HG03066 (cell line): ENCODE measurements at regions not wholly inside any gene's neighbourhood (a gene's known extent, or its start where the extent isn't known, plus 50 kb on each side); places are given as distances from the start of the nearest gene placed in this dataset.
A peak's percentile ranks its signal among the peaks of the same experiment; 100 is the strongest.
"Not testable (repeated sequence)": the region's sequence is repeated elsewhere in the genome, so short reads cannot be mapped to it uniquely, and the experiment has no call there.

Experiments
- ATAC-seq: cut with Tn5 transposase; IDR thresholded peaks from one replicate; pipeline ENCODE4 v1.9.1; 2021; ENCODE audit warnings: low read depth; ENCODE audit not compliant: unreplicated experiment

- ATAC-seq: no peak
Observed at GRCh38 chr12:24386836-24387235, 437.4 kb upstream of the SOX5 start.

DNA sequence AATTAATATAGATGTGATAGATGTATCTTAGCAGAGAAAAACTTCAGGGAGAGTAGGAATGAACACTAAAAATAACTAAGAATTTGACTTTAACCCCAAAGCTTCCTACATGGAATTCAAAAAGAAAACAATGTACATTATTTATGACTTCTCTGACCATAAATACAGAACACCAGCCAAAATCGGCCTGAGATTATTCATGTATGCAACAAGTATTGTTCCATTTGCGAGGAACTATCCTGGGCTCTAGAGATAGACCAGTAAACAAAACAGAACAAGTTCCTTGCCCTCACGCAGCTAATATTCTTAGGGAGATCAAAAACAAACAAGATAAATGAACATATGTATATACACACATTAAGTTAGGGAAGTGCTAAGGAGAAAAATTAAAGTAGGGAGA lies 432.3 kb upstream of the SOX5 start:
- ATAC-seq: no peak

- ATAC-seq: no peak
Observed at GRCh38 chr12:24379861-24380521, 430.5 kb upstream of the SOX5 start.

GRCh38 chr12:24379433-24379832 lies 430.0 kb upstream of the SOX5 start:
- no peak for ATAC-seq

DNA sequence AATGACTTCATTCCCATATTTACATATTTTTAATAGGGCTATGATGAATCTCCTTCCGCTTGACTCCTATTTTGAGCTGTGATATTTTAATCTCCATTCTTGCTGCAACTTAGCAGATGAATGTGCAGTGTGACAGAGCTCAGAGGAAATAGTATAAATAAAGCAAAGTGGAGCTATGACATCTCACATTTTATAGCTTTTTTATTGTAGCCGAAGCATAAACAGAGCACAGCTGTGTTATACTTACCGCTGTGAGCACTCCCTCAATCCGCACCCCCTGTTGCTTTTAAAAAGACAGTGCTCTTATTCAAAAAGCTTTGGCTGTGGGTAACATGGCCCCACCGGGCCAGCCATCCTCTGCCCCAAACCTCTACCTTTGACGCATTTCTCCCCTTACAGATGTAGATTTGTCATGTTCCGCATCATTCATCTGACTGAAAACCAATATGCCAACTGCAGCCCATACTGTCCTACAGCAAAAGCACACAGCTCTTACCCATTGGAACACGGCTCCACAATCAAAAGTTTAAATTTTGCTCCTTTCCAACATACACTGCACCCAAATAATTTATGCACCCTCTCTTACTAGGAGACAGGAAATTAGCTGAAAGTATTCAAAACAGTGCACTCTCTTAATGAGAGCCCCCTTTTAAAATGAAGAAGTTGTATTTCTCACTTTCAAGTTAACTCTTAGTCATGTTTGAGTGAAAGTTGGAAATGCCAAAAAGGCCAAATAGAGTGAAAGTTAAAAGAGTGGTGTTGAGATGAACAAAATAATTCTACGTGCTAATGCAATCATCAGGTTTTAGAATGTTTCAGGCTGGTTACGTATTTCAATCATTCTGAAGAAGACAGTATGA lies 429.3 kb upstream of the SOX5 start:
- peak; percentile 85 for ATAC-seq

GRCh38 chr12:24374452-24374851 lies 425.0 kb upstream of the SOX5 start:
- no peak for ATAC-seq

- ATAC-seq: no peak
Observed at GRCh38 chr12:24373004-24373403, 423.5 kb upstream of the SOX5 start.

DNA sequence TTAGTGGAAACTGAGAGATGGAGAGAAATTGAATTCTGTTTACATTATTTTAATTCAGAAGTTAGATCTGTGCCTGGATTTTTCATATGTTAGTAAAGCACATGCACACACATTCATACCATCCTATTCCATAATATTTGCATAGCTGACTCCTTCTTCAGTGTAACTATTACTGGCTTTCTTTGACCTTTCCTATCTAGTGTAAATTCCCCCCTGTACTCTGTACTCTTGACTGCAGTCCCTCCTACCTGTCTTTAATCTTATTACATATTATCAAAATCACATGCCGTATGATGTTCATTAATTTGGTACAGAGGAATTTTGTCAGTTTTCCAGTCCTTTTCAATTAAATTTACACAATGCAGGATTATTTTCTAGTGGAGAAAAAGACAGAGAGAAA lies 417.0 kb upstream of the SOX5 start:
- ATAC-seq: no peak

- no peak for ATAC-seq
Observed at GRCh38 chr12:24364921-24365320, 415.5 kb upstream of the SOX5 start.

- no peak for ATAC-seq
Observed at GRCh38 chr12:24363177-24363754, 413.8 kb upstream of the SOX5 start.

- no peak for ATAC-seq
Observed at GRCh38 chr12:24361877-24362580, 412.6 kb upstream of the SOX5 start.

- ATAC-seq: peak; percentile 68
Observed at GRCh38 chr12:24360907-24361306, 411.4 kb upstream of the SOX5 start.

DNA sequence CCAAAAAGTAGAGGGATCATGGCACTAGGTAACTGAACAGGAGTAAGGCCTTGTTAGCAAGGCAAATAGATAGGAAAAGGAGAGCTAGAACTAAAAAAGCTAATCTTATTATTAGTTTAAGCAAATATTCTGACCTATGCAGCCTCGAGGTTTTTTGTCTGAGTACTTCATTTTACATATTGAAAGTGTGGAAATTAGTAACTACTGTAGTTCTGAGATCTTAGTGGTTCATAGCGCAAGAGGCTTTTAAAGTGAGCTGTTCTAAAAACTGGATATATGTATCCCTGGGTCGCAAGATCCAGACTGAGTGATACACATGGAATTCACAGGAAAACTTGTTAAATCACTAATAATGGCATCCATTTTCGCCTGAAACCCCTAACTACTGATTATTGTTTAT lies 411.0 kb upstream of the SOX5 start:
- peak; percentile 42 for ATAC-seq

DNA sequence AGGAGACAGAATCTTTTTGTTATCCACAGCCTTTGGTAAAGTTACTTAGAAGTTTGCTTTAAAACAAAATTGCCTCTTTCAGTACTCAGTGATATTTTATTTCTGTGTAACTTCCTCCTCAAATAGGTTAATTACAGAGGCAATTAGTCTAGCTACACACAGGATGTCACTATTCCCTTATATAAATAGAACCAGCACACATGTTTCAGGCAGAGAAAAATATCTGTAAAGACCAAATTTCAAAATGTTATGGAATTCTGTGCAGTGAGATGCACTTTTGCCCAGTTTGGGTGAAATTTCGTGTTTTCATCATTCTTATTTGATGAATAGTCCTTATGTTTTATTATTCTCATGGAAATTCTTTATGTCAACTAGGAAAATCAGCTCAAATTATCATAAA lies 410.6 kb upstream of the SOX5 start:
- no peak for ATAC-seq

DNA sequence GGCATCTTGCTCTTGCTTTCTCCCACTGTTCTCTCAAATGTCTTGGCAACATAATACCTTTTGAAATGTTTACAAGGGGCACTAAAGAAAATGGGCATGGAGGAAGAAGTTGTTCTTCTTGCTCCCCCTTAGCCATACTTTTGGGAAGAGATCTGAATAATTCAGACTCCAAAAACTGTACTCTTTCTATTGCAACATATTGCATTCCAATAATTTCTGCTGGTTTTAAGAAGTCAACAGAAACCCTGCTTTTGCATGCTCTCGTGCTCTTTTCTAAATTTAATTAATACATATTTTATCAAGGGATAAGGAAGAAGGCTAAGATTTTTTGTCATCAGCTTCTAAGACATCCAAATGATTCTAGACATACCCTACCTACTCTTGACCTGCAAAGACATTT lies 409.9 kb upstream of the SOX5 start:
- ATAC-seq: no peak

GRCh38 chr12:24356240-24356804 lies 406.9 kb upstream of the SOX5 start:
- ATAC-seq: peak; percentile 56

DNA sequence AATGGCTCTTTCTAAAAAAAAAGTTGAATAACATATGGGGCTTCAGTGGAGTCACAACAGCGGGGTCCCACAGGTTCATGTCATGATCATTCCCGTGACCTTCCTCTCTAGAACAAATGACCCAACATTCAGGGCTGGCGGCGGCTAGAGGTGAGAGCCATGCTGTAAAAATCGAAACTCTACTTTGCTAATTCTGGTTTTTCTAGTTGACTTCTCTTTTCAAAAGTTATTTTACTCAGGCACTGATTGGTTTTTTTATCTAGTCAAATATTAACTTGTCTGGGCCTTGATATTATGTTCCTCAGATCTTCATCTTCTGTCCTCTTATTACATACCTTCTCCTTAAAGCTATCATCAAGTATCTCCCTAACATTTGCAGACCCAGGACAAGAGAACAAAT lies 402.9 kb upstream of the SOX5 start:
- peak; percentile 43 for ATAC-seq

- no peak for ATAC-seq
Observed at GRCh38 chr12:24349051-24349799, 399.8 kb upstream of the SOX5 start.

DNA sequence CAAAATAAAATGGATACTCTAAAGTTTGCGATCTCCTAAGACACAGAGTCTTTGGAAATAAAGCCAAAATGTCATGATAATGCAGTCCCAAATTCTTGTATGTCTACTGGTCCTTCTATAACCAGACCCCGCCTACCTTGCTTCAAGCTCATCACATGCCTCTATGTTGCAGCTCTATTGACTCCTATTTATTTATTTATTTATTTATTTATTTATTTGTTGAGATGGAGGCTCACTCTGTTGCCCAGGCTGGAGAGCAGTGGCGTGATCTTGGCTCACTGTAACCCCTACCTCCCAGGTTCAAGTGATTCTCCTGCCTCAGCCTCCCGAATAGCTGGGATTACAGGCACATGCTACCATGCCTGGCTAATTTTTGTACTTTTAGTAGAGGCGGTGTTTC lies 398.7 kb upstream of the SOX5 start:
- ATAC-seq: not testable (repeated sequence)

- ATAC-seq: no peak
Observed at GRCh38 chr12:24328261-24328660, 378.8 kb upstream of the SOX5 start.
